ELR (cell line): ENCODE measurements at regions not wholly inside any gene's neighbourhood (a gene's known extent, or its start where the extent isn't known, plus 50 kb on each side); places are given as distances from the start of the nearest gene placed in this dataset.

Experiments
- DNase-seq: peaks from one replicate; pipeline ENCODE4 v3.0.0-alpha.2; 2015; ENCODE audit warnings: low read depth

DNA sequence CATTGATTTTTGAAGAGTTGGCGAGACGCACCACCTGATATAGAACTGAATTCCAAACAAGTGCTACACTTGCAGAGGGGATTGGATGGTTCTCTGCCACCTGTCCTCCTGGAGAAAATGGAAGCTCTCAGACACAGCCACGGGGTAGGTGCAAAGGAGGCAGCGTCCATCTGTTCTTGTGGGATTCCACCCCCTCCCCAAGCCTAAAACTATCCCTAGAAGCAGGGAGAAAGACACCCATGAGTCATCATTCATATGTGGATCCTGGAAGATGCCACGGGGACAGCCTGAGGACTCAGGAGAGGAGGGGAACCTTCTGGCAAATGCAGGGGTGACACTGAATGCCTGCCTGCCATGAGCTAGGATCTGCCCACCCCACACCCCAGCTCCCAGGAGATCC, 171.3 kb upstream of the CST7 start:
- DNase-seq, result no peak

DNA sequence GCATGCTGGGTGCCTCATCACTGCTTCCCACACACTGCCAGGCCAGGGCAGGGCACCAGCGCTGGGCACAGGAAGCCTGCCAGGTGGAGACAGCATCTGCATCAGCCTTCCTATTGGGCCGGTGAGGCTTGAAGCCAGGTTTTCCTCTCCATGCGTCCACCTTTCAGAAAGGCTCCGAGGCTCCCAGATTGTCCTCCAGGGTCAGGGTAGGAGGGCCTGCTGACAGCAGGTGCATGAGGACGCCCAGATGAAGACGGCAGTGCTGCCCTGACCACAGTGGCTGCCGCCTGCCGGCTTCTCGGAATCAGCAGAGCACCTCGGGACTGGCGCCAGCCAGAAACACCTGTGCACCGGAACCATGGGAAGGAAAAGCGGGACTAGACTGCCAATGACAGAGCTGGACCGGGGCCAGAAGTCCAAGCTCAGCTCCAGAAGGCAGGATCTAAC, 170.5 kb upstream of the CST7 start:
- no peak for DNase-seq

DNA sequence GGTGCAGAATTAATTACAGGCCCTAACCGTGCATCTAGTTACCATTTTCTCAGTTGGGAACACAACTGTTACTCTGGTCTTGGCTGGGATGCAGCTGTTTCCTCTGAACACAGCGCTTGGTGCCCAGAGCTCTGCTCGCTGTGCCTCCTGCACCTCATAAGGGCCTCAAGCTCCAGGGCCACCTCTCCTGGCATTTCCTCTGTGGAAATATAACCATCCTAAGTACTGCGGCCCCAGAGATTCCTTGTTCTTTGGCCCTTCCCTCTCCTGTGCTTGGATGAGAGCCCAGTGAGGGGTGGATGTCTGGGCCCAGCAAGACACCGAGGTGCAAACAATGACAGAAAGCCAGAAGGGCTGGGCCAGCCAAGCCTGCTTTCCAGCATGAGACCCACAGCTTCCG, 169.9 kb upstream of the CST7 start:
- DNase-seq, result no peak

GRCh38 chr20:24779946-24780345, 169.1 kb upstream of the CST7 start:
- no peak for DNase-seq

DNA sequence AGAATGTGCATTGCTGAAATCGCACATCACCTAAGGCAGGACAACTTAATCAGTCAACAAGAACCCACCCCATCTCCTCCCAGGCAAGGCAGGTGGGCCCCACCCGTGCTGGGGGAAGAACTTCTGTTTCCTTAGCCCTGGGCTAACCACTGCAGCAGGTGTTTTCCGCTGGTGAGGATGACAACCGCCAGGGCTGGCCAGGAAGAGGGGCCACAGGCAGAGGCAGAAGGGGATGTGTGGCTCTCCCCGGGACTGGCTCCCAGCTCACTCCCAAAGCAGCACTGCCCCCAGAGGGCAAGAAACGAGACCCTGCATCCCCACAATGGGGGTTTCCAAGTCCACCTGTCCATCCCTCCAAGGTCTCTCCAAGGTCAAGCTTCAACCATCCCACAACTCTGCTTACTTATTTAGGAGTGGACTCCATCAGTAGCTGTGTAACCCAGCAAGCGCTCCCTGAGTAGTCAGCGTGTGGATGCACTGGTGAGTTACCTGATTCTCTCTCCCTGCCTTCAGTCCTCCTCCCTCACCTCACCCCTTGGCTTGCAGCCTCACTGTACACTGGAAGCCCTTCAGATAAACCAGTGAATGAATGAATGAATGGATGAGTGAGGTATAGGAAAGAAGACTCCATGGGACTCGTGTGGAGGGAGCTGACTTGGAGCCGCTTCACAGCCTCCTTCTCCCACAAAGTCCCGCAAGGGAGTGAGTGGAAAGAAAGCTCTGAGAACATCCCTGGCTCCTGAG, 168.2 kb upstream of the CST7 start:
- no peak for DNase-seq

- DNase-seq, result peak; percentile 52
Observed at GRCh38 chr20:24781418-24781980, 167.6 kb upstream of the CST7 start.

- DNase-seq, result no peak
Observed at GRCh38 chr20:24782301-24782700, 166.8 kb upstream of the CST7 start.

- DNase-seq, result no peak
Observed at GRCh38 chr20:24782801-24783630, 166.1 kb upstream of the CST7 start.

GRCh38 chr20:24783631-24784492, 165.2 kb upstream of the CST7 start:
- DNase-seq, result peak; percentile 6

DNA sequence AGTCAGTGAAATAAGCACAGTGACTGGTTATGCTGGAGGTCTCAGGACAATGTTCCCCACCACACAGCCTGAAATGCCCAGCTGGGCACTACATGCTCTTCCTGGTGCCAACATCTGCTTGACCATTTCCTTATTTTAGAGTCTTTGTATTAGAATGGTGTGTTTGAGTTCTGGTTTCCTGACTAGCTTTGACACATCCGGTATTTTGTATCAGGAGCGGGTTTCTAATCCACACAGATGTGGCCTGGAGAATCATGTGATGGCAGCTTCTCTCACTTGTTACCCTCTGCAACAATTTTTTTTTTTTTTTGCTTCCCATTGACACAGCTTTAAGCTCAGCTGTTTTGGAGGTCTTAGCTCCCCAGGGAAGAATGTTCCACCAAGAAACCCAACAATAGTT, 164.5 kb upstream of the CST7 start:
- DNase-seq, result no peak

DNA sequence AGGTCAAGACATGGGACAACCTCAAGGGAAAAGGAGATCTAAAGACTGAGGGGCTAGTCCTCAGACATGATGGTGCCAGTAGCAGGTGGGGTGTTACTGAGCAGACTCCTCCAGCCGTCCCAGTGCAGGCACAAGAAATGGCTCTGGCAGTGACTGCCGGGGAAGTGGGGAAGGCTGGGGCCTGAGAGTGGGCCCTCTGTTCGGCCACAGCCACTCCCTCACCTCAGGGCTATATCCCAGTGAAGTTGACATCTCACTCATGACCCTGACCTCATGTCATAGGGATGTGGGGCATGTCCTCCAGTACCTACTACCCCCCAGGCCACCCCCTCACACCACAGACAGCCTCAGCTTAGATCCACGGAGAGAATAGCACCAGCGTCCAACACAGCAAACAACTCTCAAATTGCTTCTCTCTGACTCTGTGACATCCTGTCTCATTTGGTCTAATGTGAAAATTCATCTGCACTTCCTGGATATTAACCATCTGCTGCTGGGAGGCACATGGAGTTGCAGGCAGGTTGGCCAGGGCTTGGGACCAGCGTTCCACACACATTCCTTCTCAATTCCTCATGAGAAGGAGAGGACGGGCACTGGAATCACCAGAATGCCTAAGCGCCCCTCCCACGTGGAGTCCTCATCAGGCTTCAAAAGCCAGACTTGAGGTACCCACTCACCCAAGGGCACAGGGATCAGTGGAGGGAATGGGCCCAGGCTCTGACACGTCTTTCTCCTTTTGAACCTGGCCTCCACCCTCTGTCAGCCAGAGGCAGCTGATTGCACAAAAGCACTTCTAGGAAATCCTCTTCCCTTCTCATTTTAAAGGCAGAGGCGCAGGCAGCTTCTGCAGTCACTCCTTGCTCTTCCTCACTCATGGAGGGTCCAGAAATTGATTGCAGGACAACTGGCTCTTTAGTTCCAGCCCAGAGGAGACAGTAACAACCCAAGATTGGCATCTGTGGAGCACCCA, 163.6 kb upstream of the CST7 start:
- DNase-seq, result peak; percentile 55

DNA sequence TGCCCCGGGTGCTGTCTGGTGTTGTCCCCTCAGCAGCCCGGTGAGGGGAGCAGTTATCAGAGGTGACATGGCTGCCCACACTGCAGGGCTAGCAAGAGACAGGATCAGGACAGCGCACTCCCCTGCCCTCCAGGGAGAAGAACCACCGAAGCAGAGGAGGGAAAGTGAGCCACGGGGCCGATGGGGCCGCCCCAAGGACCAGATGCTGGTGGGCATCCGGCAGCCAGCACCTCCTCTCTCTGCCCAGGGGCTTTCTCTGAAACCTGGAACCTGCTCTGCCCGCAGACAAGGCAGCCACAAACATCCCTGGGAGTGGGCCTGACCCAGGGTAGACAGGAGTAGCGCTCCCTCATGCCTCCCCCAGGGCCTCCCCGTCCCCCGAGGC, 163.0 kb upstream of the CST7 start:
- no peak for DNase-seq

GRCh38 chr20:24786646-24787045, 162.4 kb upstream of the CST7 start:
- DNase-seq, result no peak

DNA sequence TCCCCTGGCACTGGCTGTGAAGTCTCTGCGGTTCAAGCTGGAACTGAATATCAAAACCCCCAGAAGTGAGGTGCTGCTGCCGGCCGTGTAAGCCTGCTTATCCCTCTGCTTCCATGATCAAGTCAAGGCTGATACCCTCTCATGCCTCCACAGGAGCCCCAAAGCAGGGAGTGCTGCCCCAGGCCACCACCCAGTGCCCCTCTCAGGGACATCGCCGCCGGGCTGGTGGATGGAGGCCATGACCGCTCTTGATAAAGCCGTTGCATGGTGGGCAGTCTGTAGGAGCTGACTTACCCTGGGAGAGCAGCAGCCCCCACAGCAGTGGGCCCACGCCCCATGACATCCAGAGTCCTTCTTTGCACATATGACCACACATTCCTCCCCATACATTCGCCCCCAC, 162.0 kb upstream of the CST7 start:
- DNase-seq, result no peak

- no peak for DNase-seq
Observed at GRCh38 chr20:24787621-24788020, 161.4 kb upstream of the CST7 start.

- no peak for DNase-seq
Observed at GRCh38 chr20:24789877-24790276, 159.2 kb upstream of the CST7 start.

- DNase-seq, result no peak
Observed at GRCh38 chr20:24790746-24791283, 158.3 kb upstream of the CST7 start.

DNA sequence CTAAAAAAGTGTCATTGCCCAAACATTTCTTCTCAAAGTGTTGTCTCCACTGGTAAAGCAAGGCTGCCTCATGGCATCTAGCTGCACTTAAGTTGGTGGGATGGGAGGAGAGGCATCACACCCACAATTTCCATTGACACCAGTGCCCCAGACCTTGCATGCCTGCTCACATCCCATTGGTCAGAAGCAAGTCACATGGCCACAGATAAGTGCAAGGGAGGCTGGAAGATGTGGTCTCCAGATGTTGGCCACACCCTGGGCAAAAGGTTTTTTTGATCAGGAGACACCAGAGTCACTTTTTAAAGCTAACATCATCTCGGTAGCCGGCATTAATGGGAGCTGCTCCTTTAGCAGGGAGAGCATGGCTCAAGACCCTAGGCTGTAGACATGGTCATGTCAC, 157.1 kb upstream of the CST7 start:
- DNase-seq, result no peak

DNA sequence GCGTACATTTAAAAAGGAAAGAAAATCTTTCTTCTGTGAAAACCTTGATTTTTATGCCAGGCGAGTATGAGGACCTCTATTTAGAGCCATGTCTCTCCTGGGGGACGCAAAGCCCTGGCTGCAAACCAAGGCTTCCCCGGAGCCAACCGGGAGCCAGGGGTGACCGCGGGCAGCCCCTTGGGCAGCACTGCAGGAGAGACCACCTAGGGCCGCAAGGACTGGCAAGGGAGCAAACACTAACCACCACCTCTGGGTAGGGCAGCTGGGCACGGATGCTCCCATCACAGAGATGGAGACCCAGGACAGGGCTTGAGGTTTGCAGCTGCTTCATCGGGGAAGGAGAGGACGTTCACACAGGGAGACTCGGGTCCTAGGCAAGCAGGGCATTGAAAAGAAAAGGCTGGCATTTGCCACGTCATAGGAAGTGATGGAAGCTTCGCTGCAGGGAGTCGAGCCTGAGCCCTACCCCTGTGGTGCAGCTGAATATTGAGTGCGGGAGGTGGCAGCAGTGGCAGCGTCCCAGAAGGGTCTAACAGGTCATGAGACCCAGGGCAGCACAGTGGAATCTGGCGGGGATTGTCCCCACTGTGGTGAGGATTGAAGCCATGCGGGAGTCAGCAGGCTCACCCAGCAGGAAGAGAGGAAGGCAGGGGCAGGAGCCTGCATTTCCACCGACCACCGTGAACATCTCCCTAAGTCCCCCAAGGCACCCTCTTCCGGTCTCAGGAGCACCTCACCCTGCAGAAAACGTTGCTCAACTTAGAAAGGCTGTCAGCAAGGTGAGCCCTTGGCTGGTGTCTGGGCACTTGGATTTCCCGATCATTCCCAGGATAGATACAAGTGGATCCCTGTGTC, 156.2 kb upstream of the CST7 start:
- no peak for DNase-seq

DNA sequence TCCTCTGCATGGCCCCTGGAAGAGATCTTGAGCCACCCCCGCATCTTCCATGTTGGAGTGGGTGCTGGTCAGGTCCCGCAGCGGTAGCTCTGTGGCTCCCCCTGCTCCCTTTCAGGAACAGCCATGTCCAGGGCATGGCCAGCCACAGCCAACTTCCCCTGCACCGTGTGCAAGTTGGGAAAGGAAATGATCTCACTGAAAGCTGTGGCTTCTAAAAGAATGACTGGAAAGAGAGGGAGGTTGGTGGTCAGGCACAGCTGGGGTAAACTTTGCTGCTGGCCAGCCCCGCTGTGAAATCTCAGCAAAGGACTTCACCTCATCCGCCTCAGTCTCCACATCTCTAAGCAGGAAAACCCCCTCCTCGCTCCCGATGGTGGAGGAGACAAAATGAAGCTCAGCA, 153.6 kb upstream of the CST7 start:
- peak; percentile 21 for DNase-seq
